CD4-positive, alpha-beta T cell treated with Interleukin-10 for 1 hour (primary cell): ENCODE measurements at regions not wholly inside any gene's neighbourhood (a gene's known extent, or its start where the extent isn't known, plus 50 kb on each side); places are given as distances from the start of the nearest gene placed in this dataset.
"Not testable (repeated sequence)": the region's sequence is repeated elsewhere in the genome, so short reads cannot be mapped to it uniquely, and the experiment has no call there.

Source experiments
- DNase-seq: peaks from one replicate; pipeline ENCODE4 v3.0.0-alpha.2; 2020

DNA sequence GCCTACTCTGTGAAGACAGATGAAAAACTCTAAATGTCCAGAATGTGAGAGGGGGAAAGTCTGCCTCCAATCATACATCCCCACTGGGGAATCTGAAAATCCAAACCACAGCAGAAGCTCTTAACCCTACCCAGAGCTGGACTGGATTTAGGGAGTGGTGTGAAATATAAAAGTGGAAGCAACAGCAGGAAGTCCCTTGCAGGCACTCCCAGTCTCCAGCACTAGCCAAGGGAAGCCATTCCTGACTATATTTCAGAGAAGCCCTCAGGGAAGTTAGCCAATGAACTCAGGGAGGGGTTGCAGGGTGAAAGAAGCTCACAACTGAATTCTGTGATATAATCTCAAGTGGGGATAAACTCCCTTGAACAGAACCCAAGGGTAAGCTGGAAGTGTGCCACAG lies 51.5 kb downstream of the CRPPA start:
- DNase-seq: no peak

DNA sequence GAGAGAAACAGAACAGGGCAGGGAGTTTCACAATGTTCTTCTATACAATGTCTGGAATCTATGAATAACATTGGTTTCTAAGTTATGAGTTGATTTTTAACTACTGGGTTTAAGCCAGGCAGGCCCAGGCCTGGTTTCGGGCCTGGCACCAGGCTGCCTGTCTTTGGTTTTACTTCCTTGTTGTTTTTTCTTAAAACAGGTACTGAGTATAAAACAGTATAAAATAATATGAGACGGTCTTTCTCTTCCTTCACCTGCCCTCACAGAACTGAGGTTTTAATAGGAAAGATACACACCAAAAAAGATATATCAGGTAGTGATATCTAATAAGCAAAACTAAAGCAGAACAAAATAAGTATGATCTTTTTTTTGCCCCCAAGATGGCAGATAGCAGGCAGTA lies 52.0 kb downstream of the CRPPA start:
- not testable (repeated sequence) for DNase-seq

GRCh38 chr7:16368885-16369284 lies 52.5 kb downstream of the CRPPA start:
- DNase-seq: no peak

DNA sequence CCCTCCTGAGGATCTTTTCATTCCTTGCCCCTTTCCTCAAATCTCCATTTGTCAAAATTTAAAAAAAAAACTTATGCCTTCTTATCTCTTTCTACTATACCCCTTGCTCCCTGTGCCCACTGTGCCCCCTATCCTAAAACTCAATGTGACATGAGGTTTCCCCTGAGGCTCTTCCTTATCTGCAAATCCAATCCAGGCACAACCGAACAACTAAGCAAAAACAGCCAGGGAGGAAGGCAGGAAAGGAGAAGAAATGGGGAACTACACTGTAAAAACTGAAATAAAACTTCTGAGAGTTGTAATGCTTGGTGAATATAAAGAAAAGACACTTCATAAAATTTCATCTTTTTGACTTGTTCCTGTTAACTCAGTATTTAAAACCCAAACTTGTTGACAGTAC lies 54.2 kb downstream of the CRPPA start:
- no peak for DNase-seq

DNA sequence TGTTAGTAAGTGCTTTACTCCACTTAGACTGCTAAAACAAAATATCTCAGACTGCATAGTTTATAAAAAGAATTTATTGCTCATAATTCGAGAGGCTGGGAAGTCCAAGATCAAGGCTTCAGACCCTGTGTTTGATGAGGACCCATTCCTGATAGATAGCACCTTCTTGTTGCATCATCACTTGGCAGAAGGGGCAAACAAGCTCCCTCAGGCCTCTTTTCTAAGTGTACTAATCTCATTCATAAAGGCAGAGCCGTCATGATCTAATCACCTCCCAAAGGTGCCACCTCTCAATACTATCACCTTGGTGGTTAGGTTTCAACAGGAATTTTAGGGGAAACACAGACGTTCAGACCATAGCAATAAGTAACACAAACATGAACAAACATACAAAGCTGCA lies 55.4 kb downstream of the CRPPA start:
- DNase-seq: no peak

- DNase-seq: no peak
Observed at GRCh38 chr7:16365177-16365576, 56.2 kb downstream of the CRPPA start.

DNA sequence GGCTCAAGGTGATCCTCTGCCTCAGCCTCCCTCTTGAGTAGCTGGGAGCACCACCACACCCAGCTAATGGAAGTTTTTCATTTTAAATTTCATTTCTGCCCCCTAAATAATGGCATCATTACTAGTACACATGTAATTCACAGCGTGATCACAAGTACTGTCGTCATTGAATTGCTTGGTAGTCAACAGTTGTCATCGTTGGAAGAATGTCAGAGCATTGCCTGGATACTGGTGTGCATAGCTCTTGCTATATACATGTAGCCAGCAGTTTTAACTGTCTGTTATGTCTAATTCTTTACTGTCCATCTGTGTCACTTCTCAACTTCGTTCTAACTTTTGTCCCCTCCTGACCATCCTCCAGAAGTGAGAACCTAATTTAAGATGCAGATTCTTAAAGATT lies 62.1 kb downstream of the CRPPA start:
- DNase-seq: no peak

- DNase-seq: no peak
Observed at GRCh38 chr7:16357921-16358320, 63.4 kb downstream of the CRPPA start.

- DNase-seq: no peak
Observed at GRCh38 chr7:16357474-16357873, 63.9 kb downstream of the CRPPA start.

DNA sequence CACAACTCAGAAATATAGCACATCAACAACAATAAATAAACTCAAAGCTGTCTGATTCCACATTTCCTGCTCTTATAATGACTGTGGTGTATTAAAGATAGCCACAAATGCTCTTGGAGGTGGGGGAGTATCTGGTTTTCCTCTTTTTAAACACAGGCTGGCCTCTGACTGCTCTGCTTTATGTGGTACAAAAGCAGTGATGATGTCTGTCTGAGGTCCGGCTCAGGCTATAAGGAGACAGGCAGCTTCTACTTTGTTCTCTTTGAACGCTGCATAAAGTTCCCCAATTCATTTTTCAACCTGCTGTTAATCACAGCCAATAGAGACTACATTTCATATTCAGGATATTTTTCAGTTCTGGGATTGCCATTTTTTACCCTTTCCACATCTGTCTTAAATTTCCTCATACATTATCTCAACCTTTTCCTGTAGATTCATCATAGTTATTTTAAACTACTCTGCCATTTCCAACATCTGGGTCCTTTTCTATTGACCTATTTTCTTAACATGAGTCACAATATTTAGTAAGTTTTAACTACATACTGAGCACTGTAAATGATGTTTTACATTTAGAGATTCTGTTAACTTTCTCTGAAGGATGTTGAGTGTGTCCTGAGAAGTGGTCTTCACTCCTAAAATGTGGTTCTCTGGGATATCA lies 64.9 kb downstream of the CRPPA start:
- DNase-seq: no peak

GRCh38 chr7:16354573-16354972 lies 66.8 kb downstream of the CRPPA start:
- DNase-seq: no peak

GRCh38 chr7:16353226-16353625 lies 68.1 kb downstream of the CRPPA start:
- no peak for DNase-seq

DNA sequence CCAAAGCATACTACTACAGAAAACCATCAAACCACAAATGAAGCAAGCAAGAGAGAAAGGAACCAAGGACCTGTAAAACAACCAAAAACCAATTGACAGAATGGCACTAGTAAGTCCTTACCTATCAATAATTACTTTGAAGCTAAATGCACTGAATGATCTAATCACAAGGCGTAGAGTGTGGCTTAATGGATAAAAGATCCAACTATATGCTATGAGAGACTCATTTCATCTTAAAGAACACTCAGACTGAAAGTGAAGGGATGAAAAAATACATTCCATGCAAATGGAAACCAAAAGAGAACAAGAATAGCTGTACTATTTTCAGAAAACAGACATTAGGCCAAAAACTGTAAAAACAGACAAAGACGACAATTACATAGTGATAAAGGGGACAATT lies 70.7 kb downstream of the CRPPA start:
- no peak for DNase-seq

GRCh38 chr7:16348251-16348650 lies 73.1 kb downstream of the CRPPA start:
- no peak for DNase-seq

DNA sequence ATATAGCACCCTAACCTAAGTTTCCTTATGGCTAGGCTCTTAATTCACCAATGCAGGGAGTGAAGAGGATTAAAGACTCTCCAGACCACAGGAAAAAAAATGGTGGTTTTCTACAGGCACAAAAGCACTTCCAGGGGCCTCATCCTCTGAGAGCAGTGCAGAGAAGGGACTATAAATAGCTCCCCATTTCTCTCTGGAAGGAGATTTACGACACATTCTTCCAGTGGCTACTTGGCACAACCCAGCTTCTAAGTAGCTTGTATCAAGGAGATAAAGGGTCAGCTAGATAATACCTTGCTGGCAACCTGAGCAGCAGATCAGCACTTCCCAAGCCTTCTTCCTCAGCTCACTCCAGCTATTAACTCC lies 73.5 kb downstream of the CRPPA start:
- DNase-seq: no peak

- DNase-seq: no peak
Observed at GRCh38 chr7:16347066-16347826, 74.1 kb downstream of the CRPPA start.

DNA sequence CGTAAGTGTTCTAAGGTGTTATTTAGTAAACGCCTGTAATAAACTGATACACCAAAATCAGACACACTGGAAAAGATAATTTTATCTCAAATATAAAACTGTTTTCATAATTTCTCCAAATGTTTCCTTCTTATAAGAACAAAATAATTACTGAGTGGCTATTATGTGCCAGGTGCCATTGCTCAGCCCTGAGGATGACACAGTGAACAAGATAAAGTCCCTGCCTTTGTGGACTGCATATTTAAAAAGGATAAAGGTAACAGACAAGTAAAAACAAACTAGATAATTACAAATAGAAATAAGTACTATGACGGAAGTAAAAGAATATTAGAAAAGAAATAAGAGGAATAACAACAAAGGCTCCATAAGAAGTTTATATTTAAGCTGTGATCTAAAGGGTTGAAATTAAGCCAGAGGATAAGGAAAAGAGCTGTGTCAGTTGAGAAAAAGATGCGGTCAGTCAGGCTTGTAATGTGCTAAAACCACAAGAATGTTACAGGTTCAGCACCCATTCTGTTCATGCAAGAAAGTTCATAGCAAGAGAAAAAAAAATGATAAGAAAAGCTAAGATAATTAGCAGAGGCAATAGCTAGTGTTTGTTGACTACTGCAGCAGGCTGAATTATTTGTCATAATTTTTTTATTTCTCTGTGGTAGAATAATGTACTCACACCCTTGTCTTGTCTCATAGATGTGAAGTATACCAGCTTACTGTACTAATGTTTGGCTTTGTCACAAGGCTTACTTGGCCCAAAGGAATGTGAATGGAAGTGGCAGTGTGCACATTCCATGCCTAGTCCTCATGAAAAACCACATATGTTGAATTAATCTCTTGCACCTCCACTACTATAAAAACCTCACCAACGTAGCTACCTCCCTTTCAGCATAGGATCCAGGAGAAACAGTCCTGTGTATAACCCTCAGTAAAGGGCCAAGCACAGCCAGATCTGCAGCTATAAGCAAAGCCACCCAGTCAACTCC lies 75.1 kb downstream of the CRPPA start:
- peak; percentile 1 for DNase-seq

GRCh38 chr7:16344927-16345326 lies 76.4 kb downstream of the CRPPA start:
- DNase-seq: no peak

DNA sequence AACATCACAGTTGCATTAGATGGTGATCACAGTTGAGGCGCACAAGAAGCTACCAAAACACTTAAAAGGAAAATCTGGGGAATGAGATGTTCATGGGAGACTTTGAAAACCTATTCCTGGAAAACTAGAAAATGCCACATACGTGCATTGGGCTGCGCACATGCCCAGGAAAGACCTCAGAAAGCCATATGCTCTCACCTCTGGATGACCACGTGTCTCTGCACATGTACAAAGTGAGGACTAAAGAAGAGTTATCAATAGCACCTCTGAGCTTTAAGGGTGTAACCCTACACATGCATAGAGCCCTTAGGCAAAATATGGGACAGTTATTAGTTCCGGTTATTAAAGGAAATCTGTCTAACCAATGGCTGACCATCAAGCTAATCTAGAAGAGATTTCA lies 77.7 kb downstream of the CRPPA start:
- no peak for DNase-seq

GRCh38 chr7:16338065-16338464 lies 83.3 kb downstream of the CRPPA start:
- no peak for DNase-seq

- no peak for DNase-seq
Observed at GRCh38 chr7:16326106-16326505, 95.2 kb downstream of the CRPPA start.

DNA sequence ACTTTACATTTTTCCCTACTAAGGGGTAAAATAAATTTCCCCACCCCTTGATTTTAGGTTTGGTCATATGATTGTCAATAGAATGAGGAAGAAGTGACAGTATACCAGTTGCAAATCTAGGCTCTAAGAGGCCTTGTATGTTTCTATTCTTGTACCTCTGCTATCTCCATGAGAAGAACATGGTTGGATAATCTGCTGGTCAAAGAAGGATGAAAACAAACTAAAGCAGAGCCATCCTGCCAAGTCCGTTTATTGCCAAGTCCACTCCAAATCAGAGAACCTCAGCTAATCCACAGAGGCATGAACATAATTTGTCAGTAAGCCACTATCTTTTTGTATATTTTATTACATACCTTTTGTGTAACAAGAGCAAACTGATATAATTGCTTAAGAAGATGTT lies 98.0 kb downstream of the CRPPA start:
- no peak for DNase-seq

GRCh38 chr7:16320099-16320660 lies 101.2 kb downstream of the CRPPA start:
- no peak for DNase-seq
